Right lobe of liver (tissue), 6 donors: ENCODE measurements at regions not wholly inside any gene's neighbourhood (a gene's known extent, or its start where the extent isn't known, plus 50 kb on each side); places are given as distances from the start of the nearest gene placed in this dataset.
A peak's percentile ranks its signal among the peaks of the same experiment; 100 is the strongest.

Experiments
- ATAC-seq, 4 donors: fragments of 200-7000 bp; cut with Tn5 transposase; one replicate each; pipeline ENCODE4 v1.9.1; 2020; ENCODE audit warnings: mild to moderate bottlenecking in 4 of 4, moderate library complexity in 4 of 4
- DNase-seq, 3 donors: peaks; one replicate each; pipeline ENCODE4 v3.0.0-alpha.2; 2020
- H3K27ac ChIP-seq, 3 donors: fragments of 200-600 bp; one replicate each; pipeline ENCODE4 v1.8.0; 2022
- H3K27me3 ChIP-seq, 2 donors: fragments of 200-600 bp; one replicate each; pipeline ENCODE4 v1.8.0; 2022
- H3K36me3 ChIP-seq, 4 donors: fragments of 200-600 bp; sonication (generic) in 1 of 4; one replicate each; pipeline versions ENCODE4 v1.5.1 to v1.8.0; 2017 to 2022; ENCODE audit warnings: control low read depth in 1 of 4
- H3K4me1 ChIP-seq, 4 donors: fragments of 200-600 bp; sonication (generic) in 1 of 4; one replicate each; pipeline versions ENCODE4 v1.5.1 to v1.8.0; 2017 to 2022; ENCODE audit warnings: control low read depth in 1 of 4
- H3K4me3 ChIP-seq, 3 donors: fragments of 200-600 bp; one replicate each; pipeline ENCODE4 v1.8.0; 2022
- H3K9me3 ChIP-seq, 4 donors: fragments of 200-600 bp; sonication (generic) in 1 of 4; one replicate each; pipeline versions ENCODE4 v1.5.1 to v1.8.0; 2017 to 2022; ENCODE audit warnings: control low read depth in 1 of 4
- POLR2A ChIP-seq: fragments of 450-650 bp; IDR thresholded peaks from one replicate; pipeline ENCODE4 v1.6.1; 2017; ENCODE audit warnings: antibody characterized with exemption, mild to moderate bottlenecking
- WGBS: methylation state at CpG from one replicate; pipeline ENCODE4 v1.1.6; 2018; ENCODE audit warnings: low coverage, low lambda C conversion rate; ENCODE audit not compliant: insufficient coverage; ENCODE audit errors: missing lambda C conversion rate; 5-methylcytosine and 5-hydroxymethylcytosine counted together
- intact Hi-C, 2 donors: fragments of 100-400 bp; cut with DNase I; formaldehyde crosslinking; loops; one replicate each; pipeline versions ENCODE4 v1.11.2 to v1.14.1; 2022
- TF ChIP-seq, protein P1 (sequence below), 4 donors: fragments of 200-600 bp in 3 of 4; fragments of 450-650 bp in 1 of 4; IDR thresholded peaks; one replicate each; pipeline versions ENCODE4 v1.5.1 to v1.8.0; 2016 to 2022; ENCODE audit warnings: antibody characterized with exemption in 4 of 4, mild to moderate bottlenecking in 2 of 4
- donor health status: DM: no; HTN: yes; CAD: no.
- donor health status: DM: no; HTN: no; CAD: no.
- donor health status: DM: no; HTN: no; CAD: no.
- donor health status: DM: no; HTN: yes; CAD: no.
- donor health status: DM: no; HTN: yes; CAD: no.

- H3K9me3 ChIP-seq: no peaks in the 10 kb centered on the region
- no peak for ATAC-seq
- H3K4me3 ChIP-seq: no peak overlapping the region
- H3K36me3 ChIP-seq: no peaks in the 10 kb centered on the region
- H3K27me3 ChIP-seq: no peaks in the 10 kb centered on the region
- H3K4me1 ChIP-seq: no peaks in the 10 kb centered on the region
- 39% methylated on average over 7 of the region's 8 CpGs for WGBS
- intact Hi-C loops: no loop called here
- no peak overlapping the region for H3K27ac ChIP-seq
- TF ChIP-seq, protein P1, sequence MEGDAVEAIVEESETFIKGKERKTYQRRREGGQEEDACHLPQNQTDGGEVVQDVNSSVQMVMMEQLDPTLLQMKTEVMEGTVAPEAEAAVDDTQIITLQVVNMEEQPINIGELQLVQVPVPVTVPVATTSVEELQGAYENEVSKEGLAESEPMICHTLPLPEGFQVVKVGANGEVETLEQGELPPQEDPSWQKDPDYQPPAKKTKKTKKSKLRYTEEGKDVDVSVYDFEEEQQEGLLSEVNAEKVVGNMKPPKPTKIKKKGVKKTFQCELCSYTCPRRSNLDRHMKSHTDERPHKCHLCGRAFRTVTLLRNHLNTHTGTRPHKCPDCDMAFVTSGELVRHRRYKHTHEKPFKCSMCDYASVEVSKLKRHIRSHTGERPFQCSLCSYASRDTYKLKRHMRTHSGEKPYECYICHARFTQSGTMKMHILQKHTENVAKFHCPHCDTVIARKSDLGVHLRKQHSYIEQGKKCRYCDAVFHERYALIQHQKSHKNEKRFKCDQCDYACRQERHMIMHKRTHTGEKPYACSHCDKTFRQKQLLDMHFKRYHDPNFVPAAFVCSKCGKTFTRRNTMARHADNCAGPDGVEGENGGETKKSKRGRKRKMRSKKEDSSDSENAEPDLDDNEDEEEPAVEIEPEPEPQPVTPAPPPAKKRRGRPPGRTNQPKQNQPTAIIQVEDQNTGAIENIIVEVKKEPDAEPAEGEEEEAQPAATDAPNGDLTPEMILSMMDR (IDR thresholded peaks at IDR 0.05): no peak
- no peak for TF ChIP-seq POLR2A
- no peak for DNase-seq
Measured at GRCh38 chr14:98606041-98606640, 665.9 kb downstream of the BCL11B start.

DNA sequence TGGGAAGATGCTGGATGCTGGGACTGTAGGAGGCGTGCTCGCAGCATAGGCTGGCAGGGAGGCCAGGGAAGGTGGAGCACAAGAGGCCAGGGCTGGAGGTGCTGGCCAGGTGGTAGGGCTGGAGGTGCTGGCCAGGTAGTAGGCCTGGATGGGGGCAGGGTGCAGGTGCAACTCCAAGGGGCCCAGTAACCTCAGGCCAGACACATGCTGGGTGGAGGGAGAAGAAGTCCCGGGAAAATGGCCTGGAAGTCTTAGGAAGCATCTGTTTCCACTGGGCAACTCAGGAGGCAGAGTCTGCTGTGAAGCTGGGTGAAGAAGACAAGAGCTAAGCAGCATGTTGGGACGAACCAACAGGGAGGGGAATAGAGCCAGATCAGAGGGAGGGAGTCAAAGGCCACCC, 665.2 kb downstream of the BCL11B start:
- no peak for TF ChIP-seq POLR2A
- TF ChIP-seq, protein P1 (IDR thresholded peaks at IDR 0.05): no peak
- ATAC-seq (no peak), DNase-seq (no peak)
- Histone ChIP-seq H3K9me3 (no peaks in the 10 kb centered on the region), H3K4me3 (no peak overlapping the region), H3K4me1 (no peaks in the 10 kb centered on the region), H3K27ac (no peak overlapping the region), H3K36me3 (no peaks in the 10 kb centered on the region), H3K27me3 (no peaks in the 10 kb centered on the region)
- WGBS: 63% methylated on average over 2 of the region's 4 CpGs
- intact Hi-C loops: no loop called here

DNA sequence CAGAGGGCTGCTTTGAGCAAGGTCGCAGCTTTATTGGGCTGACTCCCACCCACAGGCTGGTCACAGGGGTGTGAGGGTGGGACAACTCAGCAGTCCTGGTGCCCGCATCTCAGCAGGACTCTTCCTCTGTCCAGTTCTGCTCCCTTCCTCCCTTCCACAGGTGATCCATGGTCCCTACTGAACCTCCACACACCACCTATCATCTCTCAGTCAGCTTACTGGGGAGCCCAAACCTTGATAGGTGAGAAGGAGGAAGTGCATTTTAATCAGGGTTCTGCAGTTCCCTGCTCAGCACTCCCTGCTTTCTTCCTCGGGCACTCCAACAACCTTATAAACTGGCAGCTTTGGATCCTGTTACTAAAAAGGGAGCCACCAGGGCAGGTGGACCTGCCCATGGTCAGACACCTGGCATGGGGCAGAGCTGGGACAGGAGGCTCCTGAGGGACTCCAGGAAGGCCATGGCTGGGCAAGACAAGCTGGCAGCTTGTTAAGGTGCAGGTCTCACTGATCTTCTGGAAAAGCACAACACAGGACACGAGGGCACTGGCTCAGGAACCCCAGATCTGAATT, 664.6 kb downstream of the BCL11B start:
- peak in 1 of 4 donors; percentile 18 for ATAC-seq
- Histone ChIP-seq H3K36me3 (no peaks in the 10 kb centered on the region), H3K4me1 (no peaks in the 10 kb centered on the region), H3K27ac (no peak overlapping the region), H3K27me3 (no peaks in the 10 kb centered on the region), H3K9me3 (no peaks in the 10 kb centered on the region), H3K4me3 (no peak overlapping the region)
- 30% methylated on average over 1 of the region's 4 CpGs for WGBS
- DNase-seq: no peak
- intact Hi-C loops: no loop called here
- no peak for TF ChIP-seq POLR2A
- TF ChIP-seq, protein P1 (IDR thresholded peaks at IDR 0.05): no peak

GRCh38 chr14:98608071-98609060, 663.6 kb downstream of the BCL11B start:
- 40% methylated on average over 5 of the region's 11 CpGs for WGBS
- DNase-seq: no peak
- H3K27ac ChIP-seq: no peak overlapping the region

More at GRCh38 chr14:98608071-98609060, 663.6 kb downstream of the BCL11B start:
- Histone ChIP-seq H3K36me3 (no peaks in the 10 kb centered on the region), H3K4me3 (no peak overlapping the region), H3K27me3 (no peaks in the 10 kb centered on the region), H3K4me1 (no peaks in the 10 kb centered on the region), H3K9me3 (no peaks in the 10 kb centered on the region)
- ATAC-seq: no peak
- intact Hi-C loops: no loop called here
- TF ChIP-seq POLR2A: no peak
- TF ChIP-seq, protein P1 (IDR thresholded peaks at IDR 0.05): no peak
